ENCODE measurements at regions not wholly inside any gene's neighbourhood (a gene's known extent, or its start where the extent isn't known, plus 50 kb on each side); places are given as distances from the start of the nearest gene placed in this dataset.

GRCh38 chr11:29352273-29352795 is 664.5 kb downstream of the KCNA4 start:
- TF ChIP-seq CTCF (IDR thresholded peaks at IDR 0.05) = no peak

GRCh38 chr11:29351301-29351873 is 665.4 kb downstream of the KCNA4 start:
- TF ChIP-seq CTCF (IDR thresholded peaks at IDR 0.05) = no peak

- peak; percentile 98 for TF ChIP-seq CTCF (IDR thresholded peaks at IDR 0.05)
Observed at GRCh38 chr11:29343465-29344333, 673.1 kb downstream of the KCNA4 start.

GRCh38 chr11:29336727-29337575 is 679.9 kb downstream of the KCNA4 start:
- TF ChIP-seq CTCF (IDR thresholded peaks at IDR 0.05) = no peak

GRCh38 chr11:29334776-29335130 is 682.1 kb downstream of the KCNA4 start:
- no peak for TF ChIP-seq CTCF (IDR thresholded peaks at IDR 0.05)

- TF ChIP-seq CTCF (IDR thresholded peaks at IDR 0.05) = peak; percentile 54; the same call in 1 of the 2 replicates
Observed at GRCh38 chr11:29333993-29334775, 682.6 kb downstream of the KCNA4 start.

All from LNCAP (cell line).